C4-2B (cell line): ENCODE measurements at regions not wholly inside any gene's neighbourhood (a gene's known extent, or its start where the extent isn't known, plus 50 kb on each side); places are given as distances from the start of the nearest gene placed in this dataset.

Source experiments
- CTCF ChIP-seq: fragments of 450-650 bp; conservative IDR thresholded peaks from 2 replicates; pipeline ENCODE4 v1.5.1; 2017; ENCODE audit warnings: mild to moderate bottlenecking
- ZFX ChIP-seq: fragments of 450-650 bp; IDR thresholded peaks from 2 replicates; pipeline ENCODE4 v1.6.1; 2017

GRCh38 chr15:96066852-96067495 lies 263.5 kb upstream of the NR2F2 start:
- no peak for TF ChIP-seq CTCF
- no peak for TF ChIP-seq ZFX
